ENCODE measurements at regions not wholly inside any gene's neighbourhood (a gene's known extent, or its start where the extent isn't known, plus 50 kb on each side); places are given as distances from the start of the nearest gene placed in this dataset.
A peak's percentile ranks its signal among the peaks of the same experiment; 100 is the strongest.

GRCh38 chr7:94258418-94259300 lies 136.0 kb upstream of the COL1A2 start:
- Histone ChIP-seq H3K36me3 (replicated peaks; ENCODE audit: low read depth, low read length) (no peaks in the 10 kb centered on the region), H3K27me3 (ENCODE audit: low read depth, low read length) (no peaks in the 10 kb centered on the region), H3K4me2 (ENCODE audit: low read length) (no peak overlapping the region), H3K9ac (ENCODE audit: low read length) (no peak overlapping the region), H2AFZ (ENCODE audit: low read depth, low read length) (no peak overlapping the region), H3K27ac (ENCODE audit: low read length) (no peak overlapping the region), H3K4me3 (ENCODE audit: low read length) (no peak overlapping the region), H3K9me3 (ENCODE audit: insufficient read depth, low read length) (no peaks in the 10 kb centered on the region), H3K4me1 (ENCODE audit: low read length) (peaks cover 33% of the 10 kb centered on the region), H4K20me1 (ENCODE audit: insufficient read depth, low read length) (no peaks in the 10 kb centered on the region), H3K79me2 (ENCODE audit: low read length) (no peaks in the 10 kb centered on the region)
- TF ChIP-seq EZH2phosphoT487 (IDR thresholded peaks at IDR 0.05; ENCODE audit: low read depth) = no peak

GRCh38 chr7:94261067-94261466 lies 133.6 kb upstream of the COL1A2 start:
- H3K27me3 ChIP-seq (ENCODE audit: low read depth, low read length) = no peaks in the 10 kb centered on the region
- TF ChIP-seq CTCF (IDR thresholded peaks at IDR 0.05; ENCODE audit: low read depth, low read length) (no peak), EZH2phosphoT487 (IDR thresholded peaks at IDR 0.05; ENCODE audit: low read depth) (no peak)
- H3K36me3 ChIP-seq (replicated peaks; ENCODE audit: low read depth, low read length) = no peaks in the 10 kb centered on the region
- 0 out of 2 replicates have a peak overlapping the region, but pooled peaks have one; percentile 9 for H2AFZ ChIP-seq (ENCODE audit: low read depth, low read length)
- H3K9ac ChIP-seq (ENCODE audit: low read length) = no peak overlapping the region
- H3K9me3 ChIP-seq (ENCODE audit: insufficient read depth, low read length) = no peaks in the 10 kb centered on the region
- no peaks in the 10 kb centered on the region for H4K20me1 ChIP-seq (ENCODE audit: insufficient read depth, low read length)
- no peak overlapping the region for H3K27ac ChIP-seq (ENCODE audit: low read length)
- H3K4me2 ChIP-seq (ENCODE audit: low read length) = peak overlapping the region; percentile 24
- H3K4me1 ChIP-seq (ENCODE audit: low read length) = peaks cover 10% of the 10 kb centered on the region
- H3K4me3 ChIP-seq (ENCODE audit: low read length) = 0 out of 2 replicates have a peak overlapping the region, but pooled peaks have one; percentile 7
- no peaks in the 10 kb centered on the region for H3K79me2 ChIP-seq (ENCODE audit: low read length)

- no peak overlapping the region for H3K27ac ChIP-seq (ENCODE audit: low read length)
- H3K4me3 ChIP-seq (ENCODE audit: low read length) = no peak overlapping the region
- H4K20me1 ChIP-seq (ENCODE audit: insufficient read depth, low read length) = no peaks in the 10 kb centered on the region
- H3K36me3 ChIP-seq (replicated peaks; ENCODE audit: low read depth, low read length) = no peaks in the 10 kb centered on the region
- H2AFZ ChIP-seq (ENCODE audit: low read depth, low read length) = no peak overlapping the region
- H3K9ac ChIP-seq (ENCODE audit: low read length) = no peak overlapping the region
- no peaks in the 10 kb centered on the region for H3K27me3 ChIP-seq (ENCODE audit: low read depth, low read length)
- no peaks in the 10 kb centered on the region for H3K9me3 ChIP-seq (ENCODE audit: insufficient read depth, low read length)
- no peaks in the 10 kb centered on the region for H3K79me2 ChIP-seq (ENCODE audit: low read length)
- TF ChIP-seq CTCF (IDR thresholded peaks at IDR 0.05; ENCODE audit: low read depth, low read length) = no peak
- TF ChIP-seq EZH2phosphoT487 (IDR thresholded peaks at IDR 0.05; ENCODE audit: low read depth) = no peak
- H3K4me1 ChIP-seq (ENCODE audit: low read length) = peaks cover 5% of the 10 kb centered on the region; the same call in 1 of the 2 replicates
- no peak overlapping the region for H3K4me2 ChIP-seq (ENCODE audit: low read length)
Observed at GRCh38 chr7:94264756-94265155, 129.9 kb upstream of the COL1A2 start.

- Histone ChIP-seq H3K36me3 (replicated peaks; ENCODE audit: low read depth, low read length) (no peaks in the 10 kb centered on the region), H3K4me2 (ENCODE audit: low read length) (no peak overlapping the region), H3K27me3 (ENCODE audit: low read depth, low read length) (no peaks in the 10 kb centered on the region), H2AFZ (ENCODE audit: low read depth, low read length) (no peak overlapping the region), H3K9me3 (ENCODE audit: insufficient read depth, low read length) (no peaks in the 10 kb centered on the region), H3K27ac (ENCODE audit: low read length) (no peak overlapping the region), H3K9ac (ENCODE audit: low read length) (no peak overlapping the region), H3K4me3 (ENCODE audit: low read length) (no peak overlapping the region), H3K79me2 (ENCODE audit: low read length) (no peaks in the 10 kb centered on the region), H3K4me1 (ENCODE audit: low read length) (peaks cover 5% of the 10 kb centered on the region; the same call in 1 of the 2 replicates), H4K20me1 (ENCODE audit: insufficient read depth, low read length) (no peaks in the 10 kb centered on the region)
- TF ChIP-seq CTCF (IDR thresholded peaks at IDR 0.05; ENCODE audit: low read depth, low read length) = no peak
- TF ChIP-seq EZH2phosphoT487 (IDR thresholded peaks at IDR 0.05; ENCODE audit: low read depth) = no peak
Observed at GRCh38 chr7:94265456-94265855, 129.2 kb upstream of the COL1A2 start.

All from OCI-LY3 (cell line).